OCI-LY3 (cell line): ENCODE measurements at regions not wholly inside any gene's neighbourhood (a gene's known extent, or its start where the extent isn't known, plus 50 kb on each side); places are given as distances from the start of the nearest gene placed in this dataset.

Source experiments
- EZH2phosphoT487 ChIP-seq: fragments of 200-600 bp; shearing (Covaris generic); IDR thresholded peaks from 2 replicates; pipeline ENCODE4 v1.6.1; 2018; ENCODE audit warnings: antibody characterized with exemption, mixed run types, low read depth
- TF ChIP-seq, protein P1 (sequence below): fragments of 200-600, 300-600 bp; sonication (generic); IDR thresholded peaks from 2 replicates; pipeline ENCODE4 v1.5.1; 2014; ENCODE audit warnings: antibody characterized with exemption, low read length, low read depth

DNA sequence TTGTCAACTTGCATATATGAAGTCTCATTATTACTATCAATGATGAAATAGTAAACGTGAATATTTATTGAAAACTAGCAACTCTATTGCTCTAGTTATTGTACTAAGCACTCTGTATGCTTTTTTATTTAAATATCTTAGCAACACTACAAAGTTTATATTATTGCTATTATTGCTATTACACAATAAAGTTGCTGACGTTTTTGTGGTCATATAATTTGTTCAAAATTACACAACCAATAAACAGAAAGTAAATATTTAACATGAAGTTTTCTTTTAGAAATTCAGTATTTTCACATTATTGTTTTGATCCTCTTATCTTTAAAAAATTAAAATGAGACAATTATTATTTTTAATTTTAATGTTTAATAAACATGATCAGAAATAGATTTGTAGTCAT lies 1521.1 kb upstream of the PCDH7 start:
- TF ChIP-seq, protein P1, sequence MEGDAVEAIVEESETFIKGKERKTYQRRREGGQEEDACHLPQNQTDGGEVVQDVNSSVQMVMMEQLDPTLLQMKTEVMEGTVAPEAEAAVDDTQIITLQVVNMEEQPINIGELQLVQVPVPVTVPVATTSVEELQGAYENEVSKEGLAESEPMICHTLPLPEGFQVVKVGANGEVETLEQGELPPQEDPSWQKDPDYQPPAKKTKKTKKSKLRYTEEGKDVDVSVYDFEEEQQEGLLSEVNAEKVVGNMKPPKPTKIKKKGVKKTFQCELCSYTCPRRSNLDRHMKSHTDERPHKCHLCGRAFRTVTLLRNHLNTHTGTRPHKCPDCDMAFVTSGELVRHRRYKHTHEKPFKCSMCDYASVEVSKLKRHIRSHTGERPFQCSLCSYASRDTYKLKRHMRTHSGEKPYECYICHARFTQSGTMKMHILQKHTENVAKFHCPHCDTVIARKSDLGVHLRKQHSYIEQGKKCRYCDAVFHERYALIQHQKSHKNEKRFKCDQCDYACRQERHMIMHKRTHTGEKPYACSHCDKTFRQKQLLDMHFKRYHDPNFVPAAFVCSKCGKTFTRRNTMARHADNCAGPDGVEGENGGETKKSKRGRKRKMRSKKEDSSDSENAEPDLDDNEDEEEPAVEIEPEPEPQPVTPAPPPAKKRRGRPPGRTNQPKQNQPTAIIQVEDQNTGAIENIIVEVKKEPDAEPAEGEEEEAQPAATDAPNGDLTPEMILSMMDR, result no peak
- TF ChIP-seq EZH2phosphoT487, result no peak
